Mesothelial cell of epicardium (in vitro differentiated cells): ENCODE measurements at regions not wholly inside any gene's neighbourhood (a gene's known extent, or its start where the extent isn't known, plus 50 kb on each side); places are given as distances from the start of the nearest gene placed in this dataset.

Experiments used
- DNase-seq, 2 experiments: peaks; one replicate each; pipeline ENCODE4 v3.0.0; 2021; ENCODE audit warnings: low spot score in 2 of 2; ENCODE audit not compliant: unreplicated experiment in 2 of 2
- H3K27ac Mint-ChIP-seq: 2 replicates; pipeline ENCODE4 v1.8.0; 2021; ENCODE audit warnings: mixed read lengths
- H3K27me3 Mint-ChIP-seq: 2 replicates; pipeline ENCODE4 v1.8.0; 2021; ENCODE audit warnings: low read depth, mixed read lengths
- H3K36me3 Mint-ChIP-seq: 2 replicates; pipeline ENCODE4 v1.8.0; 2021; ENCODE audit warnings: mixed read lengths
- H3K4me1 Mint-ChIP-seq: 2 replicates; pipeline ENCODE4 v1.8.0; 2021; ENCODE audit warnings: mixed read lengths
- H3K4me3 Mint-ChIP-seq: 2 replicates; pipeline ENCODE4 v1.8.0; 2021; ENCODE audit warnings: mild to moderate bottlenecking, moderate library complexity, mixed read lengths
- H3K9me3 Mint-ChIP-seq: 2 replicates; pipeline ENCODE4 v1.8.0; 2021; ENCODE audit warnings: mixed read lengths
- TF ChIP-seq, protein P1 (sequence below): fragments of 200-600 bp; sonication (generic); IDR thresholded peaks from one replicate; pipeline ENCODE4 v1.5.0; 2021; ENCODE audit warnings: antibody characterized with exemption; ENCODE audit not compliant: unreplicated experiment

DNA sequence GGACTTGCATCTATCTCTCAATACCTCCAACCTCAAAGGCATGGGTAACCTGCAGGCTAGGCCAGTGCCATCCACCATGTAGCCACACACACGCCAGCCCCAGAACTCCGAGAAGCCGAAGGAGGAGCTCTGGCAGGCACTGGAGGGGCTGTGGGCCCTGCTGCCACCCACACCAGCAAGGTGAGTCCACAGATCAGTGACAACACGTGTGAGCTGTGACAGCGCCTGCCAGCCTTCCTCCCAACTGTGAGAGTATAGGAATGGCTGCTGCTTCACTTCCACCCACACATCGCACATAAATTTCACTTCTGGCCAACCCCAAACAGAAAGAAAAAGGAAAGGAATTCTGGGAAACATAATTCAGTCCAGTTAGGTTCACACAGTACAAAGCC, 422.6 kb downstream of the BCOR start:
- H3K4me3 Mint-ChIP-seq: no peak overlapping the region
- TF ChIP-seq, protein P1, sequence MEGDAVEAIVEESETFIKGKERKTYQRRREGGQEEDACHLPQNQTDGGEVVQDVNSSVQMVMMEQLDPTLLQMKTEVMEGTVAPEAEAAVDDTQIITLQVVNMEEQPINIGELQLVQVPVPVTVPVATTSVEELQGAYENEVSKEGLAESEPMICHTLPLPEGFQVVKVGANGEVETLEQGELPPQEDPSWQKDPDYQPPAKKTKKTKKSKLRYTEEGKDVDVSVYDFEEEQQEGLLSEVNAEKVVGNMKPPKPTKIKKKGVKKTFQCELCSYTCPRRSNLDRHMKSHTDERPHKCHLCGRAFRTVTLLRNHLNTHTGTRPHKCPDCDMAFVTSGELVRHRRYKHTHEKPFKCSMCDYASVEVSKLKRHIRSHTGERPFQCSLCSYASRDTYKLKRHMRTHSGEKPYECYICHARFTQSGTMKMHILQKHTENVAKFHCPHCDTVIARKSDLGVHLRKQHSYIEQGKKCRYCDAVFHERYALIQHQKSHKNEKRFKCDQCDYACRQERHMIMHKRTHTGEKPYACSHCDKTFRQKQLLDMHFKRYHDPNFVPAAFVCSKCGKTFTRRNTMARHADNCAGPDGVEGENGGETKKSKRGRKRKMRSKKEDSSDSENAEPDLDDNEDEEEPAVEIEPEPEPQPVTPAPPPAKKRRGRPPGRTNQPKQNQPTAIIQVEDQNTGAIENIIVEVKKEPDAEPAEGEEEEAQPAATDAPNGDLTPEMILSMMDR: no peak
- no peaks in the 10 kb centered on the region for H3K36me3 Mint-ChIP-seq
- H3K27ac Mint-ChIP-seq: no peak overlapping the region
- DNase-seq: no peak
- peaks cover 14% of the 10 kb centered on the region for H3K4me1 Mint-ChIP-seq
- peaks cover 28% of the 10 kb centered on the region for H3K9me3 Mint-ChIP-seq
- H3K27me3 Mint-ChIP-seq: no peaks in the 10 kb centered on the region

DNA sequence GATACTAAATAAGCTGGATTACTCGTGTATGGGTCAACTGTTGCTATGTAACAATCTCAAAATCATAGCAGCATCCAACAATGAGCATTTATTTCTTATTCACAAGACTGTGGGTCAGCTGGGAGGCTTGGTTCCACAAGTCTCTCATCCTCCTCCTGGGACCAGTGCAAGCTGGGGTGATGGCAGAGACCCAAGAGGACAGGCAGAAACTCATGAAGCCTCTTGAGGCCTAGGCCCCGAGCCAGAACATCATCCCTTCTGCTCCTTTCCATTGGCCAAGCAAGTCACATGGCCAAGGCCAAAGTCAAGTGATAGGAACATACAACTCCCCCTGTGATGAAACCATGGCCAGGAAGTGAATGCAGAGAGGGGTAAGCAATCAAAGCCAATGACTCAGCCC, 422.1 kb downstream of the BCOR start:
- H3K4me1 Mint-ChIP-seq: peaks cover 14% of the 10 kb centered on the region
- H3K27ac Mint-ChIP-seq: no peak overlapping the region
- DNase-seq: no peak
- TF ChIP-seq, protein P1: no peak
- H3K36me3 Mint-ChIP-seq: no peaks in the 10 kb centered on the region
- no peaks in the 10 kb centered on the region for H3K27me3 Mint-ChIP-seq
- no peak overlapping the region for H3K4me3 Mint-ChIP-seq
- H3K9me3 Mint-ChIP-seq: peaks cover 27% of the 10 kb centered on the region

DNA sequence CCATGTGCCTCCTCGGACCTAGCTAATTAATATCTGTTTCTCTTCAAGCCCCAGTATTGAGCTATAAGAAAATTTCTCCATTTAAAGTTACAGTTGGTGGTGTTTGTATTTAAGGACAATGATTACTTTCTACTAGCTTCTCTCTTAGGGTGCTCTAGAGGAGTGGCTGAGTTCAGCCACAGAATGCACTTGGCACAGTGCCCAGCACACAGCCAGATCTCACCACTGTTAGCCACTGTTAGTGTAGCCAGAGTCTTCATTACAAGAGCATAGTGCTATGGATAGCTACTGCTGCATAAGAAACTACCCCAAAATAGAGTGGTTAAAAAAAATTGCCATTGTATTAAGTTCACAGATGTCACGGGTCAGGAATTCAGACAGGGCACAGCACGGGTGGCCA, 421.3 kb downstream of the BCOR start:
- no peak for DNase-seq
- H3K27ac Mint-ChIP-seq: no peak overlapping the region

DNA sequence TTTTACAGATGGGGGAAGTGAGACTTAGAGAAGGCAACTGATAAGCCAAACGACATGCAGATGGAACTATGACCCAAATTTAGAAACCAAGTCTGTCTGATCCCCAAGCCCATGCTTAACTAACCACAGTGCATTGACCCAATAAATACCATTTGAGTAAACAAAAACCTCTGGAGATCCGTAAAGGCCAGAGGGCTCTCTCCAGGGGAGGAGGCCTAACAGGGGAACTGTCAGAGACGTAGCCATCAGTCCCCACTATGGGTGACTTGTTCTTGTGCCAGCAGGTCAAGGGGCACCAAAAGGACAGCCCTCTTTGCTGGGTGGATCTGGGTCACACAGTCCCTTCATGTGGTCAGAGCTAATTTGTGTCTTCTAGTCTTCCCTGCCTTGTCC, 420.2 kb downstream of the BCOR start:
- TF ChIP-seq, protein P1: no peak
- no peak for DNase-seq
- Mint-ChIP-seq H3K27me3 (no peaks in the 10 kb centered on the region), H3K27ac (no peak overlapping the region), H3K9me3 (peaks cover 16% of the 10 kb centered on the region), H3K4me1 (peaks cover 14% of the 10 kb centered on the region), H3K4me3 (no peak overlapping the region), H3K36me3 (no peaks in the 10 kb centered on the region)

More for the DNA sequence above, 421.3 kb downstream of the BCOR start:
- Mint-ChIP-seq H3K27me3 (no peaks in the 10 kb centered on the region), H3K4me3 (no peak overlapping the region), H3K9me3 (peaks cover 26% of the 10 kb centered on the region), H3K4me1 (peaks cover 14% of the 10 kb centered on the region), H3K36me3 (no peaks in the 10 kb centered on the region)
- TF ChIP-seq, protein P1: no peak

DNA sequence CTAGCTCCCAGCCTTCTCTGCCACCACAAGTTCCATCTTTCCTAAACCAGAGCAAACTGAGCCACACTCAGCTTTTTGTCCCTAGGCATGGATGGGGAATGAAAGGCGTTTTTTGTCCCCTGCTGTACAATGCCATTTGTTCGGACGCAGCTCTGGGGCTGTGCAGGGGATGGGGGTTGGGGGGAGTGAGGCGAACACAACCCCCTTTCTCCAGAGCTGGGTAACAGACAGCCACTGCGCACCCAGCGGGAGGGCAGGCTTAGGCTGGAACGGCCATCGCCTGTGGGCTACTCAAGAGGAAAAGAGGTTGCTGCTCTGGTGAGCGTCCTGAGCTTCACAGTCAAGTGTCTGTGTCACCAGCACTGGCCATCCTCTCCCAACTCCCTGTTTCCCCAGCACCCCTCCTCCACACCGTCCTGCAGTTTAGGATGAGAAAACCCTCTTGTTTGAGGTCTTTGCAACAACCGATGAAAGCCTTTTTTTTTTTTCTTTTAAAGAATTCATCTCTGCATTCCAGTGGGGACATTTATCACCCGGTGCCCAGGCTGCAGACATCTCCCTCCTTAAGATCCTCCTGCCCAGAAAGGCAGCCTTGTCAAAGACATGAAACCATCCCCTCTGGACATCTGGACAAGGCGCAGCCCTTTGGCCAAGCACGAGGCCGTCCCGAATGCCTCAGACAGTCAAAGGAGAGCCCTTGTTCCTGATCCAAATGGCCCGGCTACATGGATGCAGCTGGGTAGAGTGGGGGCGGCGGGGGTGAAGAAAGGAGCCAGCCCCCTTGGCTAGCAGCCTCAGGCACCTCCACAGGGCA, 419.6 kb downstream of the BCOR start:
- H3K9me3 Mint-ChIP-seq: peaks cover 19% of the 10 kb centered on the region
- H3K4me1 Mint-ChIP-seq: peaks cover 14% of the 10 kb centered on the region
- DNase-seq: no peak
- H3K27ac Mint-ChIP-seq: peak overlapping the region; percentile 30
- TF ChIP-seq, protein P1: no peak
- H3K36me3 Mint-ChIP-seq: no peaks in the 10 kb centered on the region
- no peaks in the 10 kb centered on the region for H3K27me3 Mint-ChIP-seq
- H3K4me3 Mint-ChIP-seq: no peak overlapping the region
